ENCODE measurements at regions not wholly inside any gene's neighbourhood (a gene's known extent, or its start where the extent isn't known, plus 50 kb on each side); places are given as distances from the start of the nearest gene placed in this dataset.

- ATAC-seq (ENCODE audit: low read depth) (no peak), DNase-seq (no peak)
- Histone ChIP-seq H3K9me3 (ENCODE audit: control extremely low read depth in 1 of 3, control insufficient read depth in 2 of 3, insufficient read depth in 1 of 3, low read length in 2 of 3) (no peaks in the 10 kb centered on the region), H3K9ac (ENCODE audit: low read length) (no peak overlapping the region), H3K4me1 (ENCODE audit: control insufficient read depth in 2 of 2, insufficient read depth in 2 of 2, low read length in 2 of 2) (no peaks in the 10 kb centered on the region), H3K27me3 (replicated peaks in 1 of 4; ENCODE audit: control extremely low read depth in 1 of 4, control insufficient read depth in 3 of 4, insufficient read depth in 4 of 4, low read length in 3 of 4) (no peaks in the 10 kb centered on the region), H3K4me2 (replicated peaks; ENCODE audit: low read depth, low read length, poor library complexity, severe bottlenecking) (no peak overlapping the region), H2AFZ (ENCODE audit: insufficient read depth, low read depth, low read length, poor library complexity, severe bottlenecking) (no peak overlapping the region), H3K4me3 (ENCODE audit: control extremely low read depth in 1 of 5, extremely low read depth in 1 of 5, insufficient read depth in 1 of 5, low read depth in 2 of 5, low read length in 4 of 5) (no peak overlapping the region), H3K27ac (ENCODE audit: low read length in 2 of 2) (no peak overlapping the region), H4K20me1 (ENCODE audit: control insufficient read depth, insufficient read depth, low read length, poor library complexity, severe bottlenecking) (no peaks in the 10 kb centered on the region), H3K79me2 (ENCODE audit: control insufficient read depth, insufficient read depth, low read length) (no peaks in the 10 kb centered on the region), H3K36me3 (replicated peaks in 1 of 2; ENCODE audit: control extremely low read depth in 1 of 2, control insufficient read depth in 1 of 2, extremely low read depth in 1 of 2, insufficient read depth in 2 of 2, low read length in 1 of 2) (no peaks in the 10 kb centered on the region)
- CTCF ChIA-PET = no interaction called here
- Mint-ChIP-seq H3K9me3 (ENCODE audit: insufficient read depth) (no peaks in the 10 kb centered on the region), H3K4me3 (no peak overlapping the region), H3K4me1 (no peaks in the 10 kb centered on the region), H3K27ac (no peak overlapping the region), H3K27me3 (no peaks in the 10 kb centered on the region)
- TF ChIP-seq CTCF (IDR thresholded peaks at IDR 0.05) (no peak), EZH2 (IDR thresholded peaks at IDR 0.05; ENCODE audit: borderline replicate concordance, insufficient read depth, low read depth, low read length, poor library complexity, severe bottlenecking) (no peak)
- WGBS (ENCODE audit: insufficient coverage) = no CpG with 5 or more reads among the region's 2 CpGs
- intact Hi-C loops (cut with micrococcal nuclease) = no loop called here
- POLR2A ChIA-PET = no interaction called here
Measured at GRCh38 chr13:85473144-85473543, 326.1 kb downstream of the SLITRK6 start.

- H3K9me3 Mint-ChIP-seq (ENCODE audit: insufficient read depth) = peaks cover 2% of the 10 kb centered on the region
- H3K27ac ChIP-seq (ENCODE audit: low read length in 2 of 2) = no peak overlapping the region
- POLR2A ChIA-PET = no interaction called here
- intact Hi-C loops (cut with micrococcal nuclease) = no loop called here
- CTCF ChIA-PET = no interaction called here
- no peaks in the 10 kb centered on the region for H3K4me1 Mint-ChIP-seq
- H3K27me3 Mint-ChIP-seq = no peaks in the 10 kb centered on the region
- H3K4me3 Mint-ChIP-seq = no peak overlapping the region
- H3K4me2 ChIP-seq (replicated peaks; ENCODE audit: low read depth, low read length, poor library complexity, severe bottlenecking) = no peak overlapping the region
- no CpG with 5 or more reads among the region's 1 CpG for WGBS (ENCODE audit: insufficient coverage)
- H3K27me3 ChIP-seq (replicated peaks in 1 of 4; ENCODE audit: control extremely low read depth in 1 of 4, control insufficient read depth in 3 of 4, insufficient read depth in 4 of 4, low read length in 3 of 4) = no peaks in the 10 kb centered on the region
- H3K9ac ChIP-seq (ENCODE audit: low read length) = no peak overlapping the region
- H2AFZ ChIP-seq (ENCODE audit: insufficient read depth, low read depth, low read length, poor library complexity, severe bottlenecking) = no peak overlapping the region
- H3K36me3 ChIP-seq (replicated peaks in 1 of 2; ENCODE audit: control extremely low read depth in 1 of 2, control insufficient read depth in 1 of 2, extremely low read depth in 1 of 2, insufficient read depth in 2 of 2, low read length in 1 of 2) = no peaks in the 10 kb centered on the region
- H3K9me3 ChIP-seq (ENCODE audit: control extremely low read depth in 1 of 3, control insufficient read depth in 2 of 3, insufficient read depth in 1 of 3, low read length in 2 of 3) = no peaks in the 10 kb centered on the region
- no peaks in the 10 kb centered on the region for H4K20me1 ChIP-seq (ENCODE audit: control insufficient read depth, insufficient read depth, low read length, poor library complexity, severe bottlenecking)
- no peaks in the 10 kb centered on the region for H3K4me1 ChIP-seq (ENCODE audit: control insufficient read depth in 2 of 2, insufficient read depth in 2 of 2, low read length in 2 of 2)
- TF ChIP-seq EZH2 (IDR thresholded peaks at IDR 0.05; ENCODE audit: borderline replicate concordance, insufficient read depth, low read depth, low read length, poor library complexity, severe bottlenecking) = no peak
- no peak for TF ChIP-seq CTCF (IDR thresholded peaks at IDR 0.05)
- H3K4me3 ChIP-seq (ENCODE audit: control extremely low read depth in 1 of 5, extremely low read depth in 1 of 5, insufficient read depth in 1 of 5, low read depth in 2 of 5, low read length in 4 of 5) = no peak overlapping the region
- H3K79me2 ChIP-seq (ENCODE audit: control insufficient read depth, insufficient read depth, low read length) = no peaks in the 10 kb centered on the region
- ATAC-seq (ENCODE audit: low read depth) = no peak
- no peak overlapping the region for H3K27ac Mint-ChIP-seq
- DNase-seq = no peak
Measured at GRCh38 chr13:85469320-85469719, 329.9 kb downstream of the SLITRK6 start.

All from B cell (primary cell).